GM19351 (cell line): ENCODE measurements at regions not wholly inside any gene's neighbourhood (a gene's known extent, or its start where the extent isn't known, plus 50 kb on each side); places are given as distances from the start of the nearest gene placed in this dataset.

Source experiments
- ATAC-seq: cut with Tn5 transposase; IDR thresholded peaks from one replicate; pipeline ENCODE4 v1.9.1; 2021; ENCODE audit warnings: mild to moderate bottlenecking, moderate library complexity; ENCODE audit not compliant: unreplicated experiment

- ATAC-seq, result no peak
Measured at GRCh38 chr18:60445341-60445740, 72.8 kb upstream of the MC4R start.

- ATAC-seq, result no peak
Measured at GRCh38 chr18:60446821-60447220, 74.2 kb upstream of the MC4R start.

- no peak for ATAC-seq
Measured at GRCh38 chr18:60448487-60449267, 76.1 kb upstream of the MC4R start.

GRCh38 chr18:60452421-60452820 is 79.8 kb upstream of the MC4R start:
- ATAC-seq, result no peak

- no peak for ATAC-seq
Measured at GRCh38 chr18:60466677-60467076, 94.1 kb upstream of the MC4R start.

GRCh38 chr18:60469387-60470100 is 97.0 kb upstream of the MC4R start:
- no peak for ATAC-seq

GRCh38 chr18:60471652-60472051 is 99.1 kb upstream of the MC4R start:
- no peak for ATAC-seq

GRCh38 chr18:60485201-60485600 is 112.6 kb upstream of the MC4R start:
- ATAC-seq, result no peak

GRCh38 chr18:60493066-60493465 is 120.5 kb upstream of the MC4R start:
- no peak for ATAC-seq

GRCh38 chr18:60499675-60500074 is 127.1 kb upstream of the MC4R start:
- ATAC-seq, result no peak

GRCh38 chr18:60500960-60501359 is 128.4 kb upstream of the MC4R start:
- no peak for ATAC-seq

GRCh38 chr18:60502591-60502990 is 130.0 kb upstream of the MC4R start:
- ATAC-seq, result no peak

- ATAC-seq, result no peak
Measured at GRCh38 chr18:60503199-60503598, 130.6 kb upstream of the MC4R start.

GRCh38 chr18:60506190-60506589 is 133.6 kb upstream of the MC4R start:
- no peak for ATAC-seq

- no peak for ATAC-seq
Measured at GRCh38 chr18:60506682-60507081, 134.1 kb upstream of the MC4R start.

GRCh38 chr18:60508108-60508507 is 135.5 kb upstream of the MC4R start:
- no peak for ATAC-seq

GRCh38 chr18:60534538-60534937 is 162.0 kb upstream of the MC4R start:
- ATAC-seq, result no peak

- no peak for ATAC-seq
Measured at GRCh38 chr18:60537074-60537473, 164.5 kb upstream of the MC4R start.

GRCh38 chr18:60538891-60539290 is 166.3 kb upstream of the MC4R start:
- ATAC-seq, result no peak

GRCh38 chr18:60541661-60542060 is 169.1 kb upstream of the MC4R start:
- ATAC-seq, result no peak

GRCh38 chr18:60543646-60544045 is 171.1 kb upstream of the MC4R start:
- no peak for ATAC-seq

- peak; percentile 84 for ATAC-seq
Measured at GRCh38 chr18:60549338-60549960, 176.9 kb upstream of the MC4R start.
